Breast epithelium (tissue), 3 donors: ENCODE measurements at regions not wholly inside any gene's neighbourhood (a gene's known extent, or its start where the extent isn't known, plus 50 kb on each side); places are given as distances from the start of the nearest gene placed in this dataset.

ENCODE experiments used
- CTCF ChIP-seq, 3 donors: fragments of 450-650 bp; IDR thresholded peaks; one replicate each; pipeline ENCODE4 v1.5.1; 2016 to 2017; ENCODE audit warnings: antibody characterized with exemption in 3 of 3, mild to moderate bottlenecking in 3 of 3, moderate library complexity in 3 of 3
- POLR2A ChIP-seq: fragments of 450-650 bp; IDR thresholded peaks from one replicate; pipeline ENCODE4 v1.6.1; 2016; ENCODE audit warnings: antibody characterized with exemption, mild to moderate bottlenecking, moderate library complexity
- POLR2AphosphoS5 ChIP-seq, 3 donors: sonication (generic); formaldehyde crosslinking; IDR thresholded peaks; one replicate each; pipeline ENCODE4 v1.6.1; 2017; ENCODE audit warnings: antibody characterized with exemption in 3 of 3

DNA sequence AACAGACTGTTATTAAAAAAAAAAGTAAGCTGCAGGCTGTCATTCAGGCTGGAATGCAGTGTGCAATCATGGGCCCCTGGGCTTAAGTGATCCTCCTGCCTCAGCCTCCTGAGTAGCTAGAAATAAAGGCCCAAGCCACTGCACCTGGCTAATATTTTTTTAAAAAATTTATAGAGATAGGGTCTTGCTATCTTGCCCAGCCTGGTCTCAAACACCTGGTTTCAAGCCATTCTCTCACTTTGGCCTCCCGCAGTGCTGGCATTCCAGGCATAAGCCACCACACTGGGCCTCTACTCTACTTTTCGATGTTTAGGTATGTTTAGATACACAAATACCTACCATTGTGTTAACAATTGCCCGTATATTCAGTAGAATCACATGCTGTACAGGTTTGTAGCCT lies 270.4 kb upstream of the PRKCQ start:
- TF ChIP-seq CTCF (IDR thresholded peaks at IDR 0.05), result no peak
- no peak for TF ChIP-seq POLR2A
- no peak for TF ChIP-seq POLR2AphosphoS5 (IDR thresholded peaks at IDR 0.05)
